CD4-positive, alpha-beta T cell treated with Interleukin-15 for 4 hours (primary cell): ENCODE measurements at regions not wholly inside any gene's neighbourhood (a gene's known extent, or its start where the extent isn't known, plus 50 kb on each side); places are given as distances from the start of the nearest gene placed in this dataset.

Source experiments
- DNase-seq: peaks from one replicate; pipeline ENCODE4 v3.0.0-alpha.2; 2020; ENCODE audit warnings: low spot score

GRCh38 chr21:43364261-43364510, 62.7 kb downstream of the SIK1 start:
- no peak for DNase-seq

- DNase-seq: no peak
Observed at GRCh38 chr21:43363506-43364260, 63.2 kb downstream of the SIK1 start.

- peak; percentile 31 for DNase-seq
Observed at GRCh38 chr21:43362915-43363314, 64.0 kb downstream of the SIK1 start.

GRCh38 chr21:43362321-43362791, 64.6 kb downstream of the SIK1 start:
- DNase-seq: peak; percentile 58

- DNase-seq: peak; percentile 20
Observed at GRCh38 chr21:43361493-43362296, 65.2 kb downstream of the SIK1 start.

- DNase-seq: no peak
Observed at GRCh38 chr21:43361127-43361492, 65.8 kb downstream of the SIK1 start.

GRCh38 chr21:43360441-43361126, 66.3 kb downstream of the SIK1 start:
- DNase-seq: no peak

GRCh38 chr21:43358940-43359822, 67.8 kb downstream of the SIK1 start:
- DNase-seq: no peak

- no peak for DNase-seq
Observed at GRCh38 chr21:43357715-43358430, 69.1 kb downstream of the SIK1 start.

GRCh38 chr21:43355925-43356289, 71.0 kb downstream of the SIK1 start:
- no peak for DNase-seq

- DNase-seq: no peak
Observed at GRCh38 chr21:43355266-43355924, 71.5 kb downstream of the SIK1 start.

GRCh38 chr21:43354666-43355065, 72.3 kb downstream of the SIK1 start:
- no peak for DNase-seq

- DNase-seq: no peak
Observed at GRCh38 chr21:43354026-43354420, 72.9 kb downstream of the SIK1 start.

- DNase-seq: no peak
Observed at GRCh38 chr21:43353282-43354025, 73.5 kb downstream of the SIK1 start.

- peak; percentile 4 for DNase-seq
Observed at GRCh38 chr21:43352568-43353281, 74.2 kb downstream of the SIK1 start.

GRCh38 chr21:43352154-43352537, 74.8 kb downstream of the SIK1 start:
- DNase-seq: no peak

- DNase-seq: no peak
Observed at GRCh38 chr21:43351501-43352153, 75.3 kb downstream of the SIK1 start.

GRCh38 chr21:43349644-43350043, 77.3 kb downstream of the SIK1 start:
- DNase-seq: no peak

GRCh38 chr21:43348801-43349261, 78.1 kb downstream of the SIK1 start:
- no peak for DNase-seq
